HL-60 (cell line): ENCODE measurements at regions not wholly inside any gene's neighbourhood (a gene's known extent, or its start where the extent isn't known, plus 50 kb on each side); places are given as distances from the start of the nearest gene placed in this dataset.
"Not testable (repeated sequence)": the region's sequence is repeated elsewhere in the genome, so short reads cannot be mapped to it uniquely, and the experiment has no call there.

Source experiments
- DNase-seq, 2 experiments: peaks; one replicate each; pipeline ENCODE4 v3.0.0-alpha.2; 2010 to 2020; ENCODE audit warnings: low read depth in 1 of 2, low spot score in 1 of 2
- H3K27ac ChIP-seq: fragments of 250-450 bp; sonication (Bioruptor Pico); replicated peaks from 2 replicates; pipeline ENCODE4 v1.5.1; 2020; ENCODE audit warnings: mild to moderate bottlenecking, moderate library complexity
- H3K27me3 ChIP-seq: fragments of 250-450 bp; sonication (Bioruptor Pico); 2 replicates; pipeline ENCODE4 v1.5.1; 2021; ENCODE audit warnings: mild to moderate bottlenecking, moderate library complexity; ENCODE audit not compliant: insufficient read depth, poor library complexity, severe bottlenecking
- H3K4me3 ChIP-seq: replicated peaks from 2 replicates; pipeline ENCODE4 v1.5.1; 2011; ENCODE audit warnings: mild to moderate bottlenecking, control low read depth, low read length; ENCODE audit not compliant: insufficient read depth
- CTCF ChIP-seq: IDR thresholded peaks from one replicate; pipeline ENCODE4 v1.5.1; 2011; ENCODE audit warnings: low read length, control low read depth, inconsistent platforms; ENCODE audit not compliant: insufficient read depth
- GABPA ChIP-seq: IDR thresholded peaks from 2 replicates; pipeline ENCODE4 v1.6.1; 2012; ENCODE audit warnings: low read depth
- POLR2AphosphoS5 ChIP-seq: IDR thresholded peaks from 2 replicates; pipeline ENCODE4 v1.6.1; 2012; ENCODE audit warnings: low read depth
- REST ChIP-seq: IDR thresholded peaks from 2 replicates; pipeline ENCODE4 v1.6.1; 2012; ENCODE audit warnings: low read depth; ENCODE audit not compliant: insufficient replicate concordance
- SPI1 ChIP-seq: IDR thresholded peaks from 2 replicates; pipeline ENCODE4 v1.6.1; 2012; ENCODE audit warnings: low read depth, mild to moderate bottlenecking, borderline replicate concordance

GRCh38 chr16:29304251-29304650, 102.3 kb downstream of the NPIPB11 start:
- TF ChIP-seq POLR2AphosphoS5 (no peak), REST (no peak), CTCF (no peak), SPI1 (no peak), GABPA (no peak)
- Histone ChIP-seq H3K27me3 (no peaks in the 10 kb centered on the region), H3K27ac (no peak overlapping the region), H3K4me3 (no peak overlapping the region)
- no peak for DNase-seq

- TF ChIP-seq GABPA (no peak), POLR2AphosphoS5 (no peak), CTCF (no peak), SPI1 (no peak), REST (no peak)
- H3K27me3 ChIP-seq: no peaks in the 10 kb centered on the region
- no peak overlapping the region for H3K27ac ChIP-seq
- H3K4me3 ChIP-seq: no peak overlapping the region
- no peak for DNase-seq
These were observed 103.0 kb downstream of the NPIPB11 start for GRCh38 chr16:29303520-29303919.

- Histone ChIP-seq H3K27me3 (no peaks in the 10 kb centered on the region), H3K4me3 (no peak overlapping the region), H3K27ac (no peak overlapping the region)
- DNase-seq: no peak
- TF ChIP-seq POLR2AphosphoS5 (no peak), GABPA (no peak), SPI1 (no peak), REST (no peak), CTCF (no peak)
These were observed 103.5 kb downstream of the NPIPB11 start for GRCh38 chr16:29302976-29303375.

GRCh38 chr16:29302433-29302832, 104.1 kb downstream of the NPIPB11 start:
- H3K27ac ChIP-seq, DNase-seq, H3K27me3 ChIP-seq, H3K4me3 ChIP-seq: not testable (repeated sequence)

GRCh38 chr16:29301662-29302285, 104.7 kb downstream of the NPIPB11 start:
- DNase-seq: not testable (repeated sequence)

More at GRCh38 chr16:29301662-29302285, 104.7 kb downstream of the NPIPB11 start:
- not testable (repeated sequence) for H3K4me3 ChIP-seq, H3K27me3 ChIP-seq, H3K27ac ChIP-seq
